SK-N-SH treated with all-trans-retinoic acid at 6 μM for 48 hours (cell line): ENCODE measurements at regions not wholly inside any gene's neighbourhood (a gene's known extent, or its start where the extent isn't known, plus 50 kb on each side); places are given as distances from the start of the nearest gene placed in this dataset.

Source experiments
- ATAC-seq: fragments of 200-7000 bp; cut with Tn5 transposase; 3 replicates; pipeline ENCODE4 v1.9.1; 2020; ENCODE audit warnings: mild to moderate bottlenecking, moderate library complexity
- ARNTL ChIP-seq: fragments of 450-650 bp; formaldehyde crosslinking; IDR thresholded peaks from 2 replicates; pipeline ENCODE4 v1.5.0; 2020; ENCODE audit warnings: low read depth, mild to moderate bottlenecking, moderate library complexity, borderline replicate concordance
- BACH2 ChIP-seq: fragments of 250-450 bp; sonication (Bioruptor Pico); IDR thresholded peaks from 2 replicates; pipeline ENCODE4 v1.9.0; 2021; ENCODE audit warnings: mild to moderate bottlenecking, borderline replicate concordance
- ESRRG ChIP-seq: fragments of 250-450 bp; sonication (Bioruptor Pico); IDR thresholded peaks from 2 replicates; pipeline ENCODE4 v1.6.1; 2021; ENCODE audit warnings: mild to moderate bottlenecking
- GLIS3 ChIP-seq: fragments of 250-450 bp; sonication (Bioruptor Pico); IDR thresholded peaks from 2 replicates; pipeline ENCODE4 v1.5.0; 2020; ENCODE audit warnings: mild to moderate bottlenecking, moderate library complexity
- ISL1 ChIP-seq: fragments of 250-450 bp; sonication (Bioruptor Pico); IDR thresholded peaks from 2 replicates; pipeline ENCODE4 v2.1.2; 2022; ENCODE audit warnings: mild to moderate bottlenecking, moderate library complexity
- PPARA ChIP-seq: fragments of 250-450 bp; sonication (Bioruptor Pico); IDR thresholded peaks from 2 replicates; pipeline ENCODE4 v1.5.0; 2020; ENCODE audit warnings: mild to moderate bottlenecking, borderline replicate concordance
- RARB ChIP-seq: fragments of 250-450 bp; sonication (Bioruptor Pico); IDR thresholded peaks from 2 replicates; pipeline ENCODE4 v1.8.0; 2021; ENCODE audit warnings: mild to moderate bottlenecking, moderate library complexity
- TCF4 ChIP-seq: fragments of 250-450 bp; sonication (Bioruptor Pico); IDR thresholded peaks from 2 replicates; pipeline ENCODE4 v1.8.0; 2021; ENCODE audit warnings: mild to moderate bottlenecking, moderate library complexity, borderline replicate concordance
- TOX ChIP-seq: fragments of 250-450 bp; sonication (Bioruptor Pico); IDR thresholded peaks from 2 replicates; pipeline ENCODE4 v1.8.0; 2021; ENCODE audit warnings: mild to moderate bottlenecking, moderate library complexity, borderline replicate concordance
- ZFP3 ChIP-seq: fragments of 250-450 bp; sonication (Bioruptor Pico); IDR thresholded peaks from 2 replicates; pipeline ENCODE4 v1.5.0; 2020; ENCODE audit warnings: mild to moderate bottlenecking, moderate library complexity
- ZNF565 ChIP-seq: fragments of 450-650 bp; formaldehyde crosslinking; conservative IDR thresholded peaks from 2 replicates; pipeline ENCODE4 v1.5.0; 2020; ENCODE audit warnings: low read depth, mild to moderate bottlenecking, moderate library complexity
- ZNF8 ChIP-seq: fragments of 450-650 bp; formaldehyde crosslinking; IDR thresholded peaks from 2 replicates; pipeline ENCODE4 v1.5.0; 2020; ENCODE audit warnings: mild to moderate bottlenecking, moderate library complexity
- TF ChIP-seq, protein P1 (sequence below): fragments of 250-450 bp; sonication (Bioruptor Pico); IDR thresholded peaks from 2 replicates; pipeline ENCODE4 v1.8.0; 2020; ENCODE audit warnings: mild to moderate bottlenecking, moderate library complexity, borderline replicate concordance
- TF ChIP-seq, protein P2 (sequence below): fragments of 250-450 bp; sonication (Bioruptor Pico); IDR thresholded peaks from 2 replicates; pipeline ENCODE4 v1.5.1; 2020; ENCODE audit warnings: low read depth, mild to moderate bottlenecking, moderate library complexity
- TF ChIP-seq, protein P3 (sequence below): fragments of 250-450 bp; sonication (Bioruptor Pico); IDR thresholded peaks from 2 replicates; pipeline ENCODE4 v1.8.0; 2021; ENCODE audit warnings: low read depth, mild to moderate bottlenecking, moderate library complexity, borderline replicate concordance
- TF ChIP-seq, protein P4 (sequence below): fragments of 250-450 bp; sonication (Bioruptor Pico); IDR thresholded peaks from 2 replicates; pipeline ENCODE4 v1.5.1; 2021; ENCODE audit warnings: mild to moderate bottlenecking, moderate library complexity

DNA sequence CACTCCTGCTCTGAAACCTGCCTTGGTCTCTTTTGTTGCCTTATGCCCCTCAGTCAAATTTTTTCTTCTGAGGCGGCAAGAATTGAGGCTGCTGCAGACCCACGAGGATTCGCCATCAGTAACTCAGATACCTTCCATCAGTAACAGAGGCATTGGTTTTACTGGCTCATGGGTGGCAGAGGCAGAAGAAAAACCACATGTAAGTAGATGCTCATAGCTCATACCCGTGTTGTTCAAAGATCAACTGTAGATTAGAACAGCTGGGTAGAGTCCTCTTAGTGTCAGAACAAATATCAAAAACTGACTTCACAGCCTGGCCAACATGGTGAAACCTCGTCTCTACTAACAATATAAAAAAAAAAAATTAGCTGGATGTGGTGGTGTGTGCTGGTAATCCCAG lies 598.0 kb upstream of the SOX11 start (continued):
- TF ChIP-seq, protein P1, sequence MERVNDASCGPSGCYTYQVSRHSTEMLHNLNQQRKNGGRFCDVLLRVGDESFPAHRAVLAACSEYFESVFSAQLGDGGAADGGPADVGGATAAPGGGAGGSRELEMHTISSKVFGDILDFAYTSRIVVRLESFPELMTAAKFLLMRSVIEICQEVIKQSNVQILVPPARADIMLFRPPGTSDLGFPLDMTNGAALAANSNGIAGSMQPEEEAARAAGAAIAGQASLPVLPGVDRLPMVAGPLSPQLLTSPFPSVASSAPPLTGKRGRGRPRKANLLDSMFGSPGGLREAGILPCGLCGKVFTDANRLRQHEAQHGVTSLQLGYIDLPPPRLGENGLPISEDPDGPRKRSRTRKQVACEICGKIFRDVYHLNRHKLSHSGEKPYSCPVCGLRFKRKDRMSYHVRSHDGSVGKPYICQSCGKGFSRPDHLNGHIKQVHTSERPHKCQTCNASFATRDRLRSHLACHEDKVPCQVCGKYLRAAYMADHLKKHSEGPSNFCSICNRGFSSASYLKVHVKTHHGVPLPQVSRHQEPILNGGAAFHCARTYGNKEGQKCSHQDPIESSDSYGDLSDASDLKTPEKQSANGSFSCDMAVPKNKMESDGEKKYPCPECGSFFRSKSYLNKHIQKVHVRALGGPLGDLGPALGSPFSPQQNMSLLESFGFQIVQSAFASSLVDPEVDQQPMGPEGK (CRISPR knock-in tag): no peak
- TF ChIP-seq ISL1 (CRISPR knock-in tag): no peak
- TF ChIP-seq GLIS3 (CRISPR knock-in tag): no peak
- no peak for TF ChIP-seq RARB (CRISPR knock-in tag)
- TF ChIP-seq ZNF565 (CRISPR knock-in tag): no peak
- TF ChIP-seq TCF4 (CRISPR knock-in tag): no peak
- TF ChIP-seq, all 23 proteins: peak for 0

DNA sequence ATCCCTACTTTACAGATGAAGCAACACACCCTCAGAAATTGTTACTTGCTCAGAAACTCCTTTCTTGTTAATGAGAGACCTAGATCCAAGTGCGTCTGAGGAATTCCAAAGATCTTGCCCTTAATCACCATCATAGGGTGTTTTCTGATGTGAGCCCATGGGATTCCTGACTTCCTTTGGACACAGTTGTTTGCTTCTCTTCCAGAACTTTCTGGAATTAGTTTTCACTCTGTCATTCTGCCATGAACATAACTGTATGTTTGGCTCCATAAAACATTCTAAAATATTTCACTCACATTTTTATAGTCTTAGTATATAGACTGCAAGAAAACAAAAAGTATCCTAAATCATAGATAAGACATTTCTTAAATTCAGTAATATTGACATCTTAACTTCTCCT lies 593.9 kb upstream of the SOX11 start:
- no peak for ATAC-seq
- TF ChIP-seq ZNF8 (CRISPR knock-in tag) (no peak), ISL1 (CRISPR knock-in tag) (no peak), ZFP3 (no peak), ESRRG (no peak), PPARA (CRISPR knock-in tag) (no peak), TCF4 (CRISPR knock-in tag) (no peak), ZNF565 (CRISPR knock-in tag) (no peak), ARNTL (CRISPR knock-in tag) (no peak), GLIS3 (CRISPR knock-in tag) (no peak), RARB (CRISPR knock-in tag) (no peak), BACH2 (CRISPR knock-in tag) (no peak)
- TF ChIP-seq, protein P1 (CRISPR knock-in tag): no peak
- TF ChIP-seq, protein P2, sequence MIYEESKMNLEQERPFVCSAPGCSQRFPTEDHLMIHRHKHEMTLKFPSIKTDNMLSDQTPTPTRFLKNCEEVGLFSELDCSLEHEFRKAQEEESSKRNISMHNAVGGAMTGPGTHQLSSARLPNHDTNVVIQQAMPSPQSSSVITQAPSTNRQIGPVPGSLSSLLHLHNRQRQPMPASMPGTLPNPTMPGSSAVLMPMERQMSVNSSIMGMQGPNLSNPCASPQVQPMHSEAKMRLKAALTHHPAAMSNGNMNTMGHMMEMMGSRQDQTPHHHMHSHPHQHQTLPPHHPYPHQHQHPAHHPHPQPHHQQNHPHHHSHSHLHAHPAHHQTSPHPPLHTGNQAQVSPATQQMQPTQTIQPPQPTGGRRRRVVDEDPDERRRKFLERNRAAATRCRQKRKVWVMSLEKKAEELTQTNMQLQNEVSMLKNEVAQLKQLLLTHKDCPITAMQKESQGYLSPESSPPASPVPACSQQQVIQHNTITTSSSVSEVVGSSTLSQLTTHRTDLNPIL (CRISPR knock-in tag): no peak
- TF ChIP-seq, protein P3, sequence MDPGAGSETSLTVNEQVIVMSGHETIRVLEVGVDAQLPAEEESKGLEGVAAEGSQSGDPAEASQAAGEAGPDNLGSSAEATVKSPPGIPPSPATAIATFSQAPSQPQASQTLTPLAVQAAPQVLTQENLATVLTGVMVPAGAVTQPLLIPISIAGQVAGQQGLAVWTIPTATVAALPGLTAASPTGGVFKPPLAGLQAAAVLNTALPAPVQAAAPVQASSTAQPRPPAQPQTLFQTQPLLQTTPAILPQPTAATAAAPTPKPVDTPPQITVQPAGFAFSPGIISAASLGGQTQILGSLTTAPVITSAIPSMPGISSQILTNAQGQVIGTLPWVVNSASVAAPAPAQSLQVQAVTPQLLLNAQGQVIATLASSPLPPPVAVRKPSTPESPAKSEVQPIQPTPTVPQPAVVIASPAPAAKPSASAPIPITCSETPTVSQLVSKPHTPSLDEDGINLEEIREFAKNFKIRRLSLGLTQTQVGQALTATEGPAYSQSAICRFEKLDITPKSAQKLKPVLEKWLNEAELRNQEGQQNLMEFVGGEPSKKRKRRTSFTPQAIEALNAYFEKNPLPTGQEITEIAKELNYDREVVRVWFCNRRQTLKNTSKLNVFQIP: no peak

DNA sequence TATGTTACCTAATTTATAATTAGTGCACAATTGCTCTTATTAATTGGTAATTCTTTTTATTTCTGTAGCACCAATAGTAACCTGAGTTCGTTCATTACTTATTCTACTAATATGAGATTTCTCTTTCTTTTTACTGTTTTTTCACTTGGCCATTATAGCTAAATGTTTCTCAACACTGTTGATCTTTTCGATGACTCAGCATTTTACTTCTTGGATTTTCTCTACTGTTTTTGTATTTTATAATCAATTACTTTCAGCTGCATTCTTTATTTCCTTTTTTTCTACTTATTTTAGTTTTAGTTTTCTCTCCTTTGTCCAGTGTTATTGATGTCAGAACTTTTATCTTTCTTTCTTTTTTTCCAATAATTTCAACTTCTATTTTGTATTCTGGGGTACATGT lies 589.4 kb upstream of the SOX11 start:
- TF ChIP-seq TOX (CRISPR knock-in tag): no peak
- peak; percentile 59; the same call in 1 of the 2 replicates for TF ChIP-seq BACH2 (CRISPR knock-in tag)
- TF ChIP-seq, protein P4, sequence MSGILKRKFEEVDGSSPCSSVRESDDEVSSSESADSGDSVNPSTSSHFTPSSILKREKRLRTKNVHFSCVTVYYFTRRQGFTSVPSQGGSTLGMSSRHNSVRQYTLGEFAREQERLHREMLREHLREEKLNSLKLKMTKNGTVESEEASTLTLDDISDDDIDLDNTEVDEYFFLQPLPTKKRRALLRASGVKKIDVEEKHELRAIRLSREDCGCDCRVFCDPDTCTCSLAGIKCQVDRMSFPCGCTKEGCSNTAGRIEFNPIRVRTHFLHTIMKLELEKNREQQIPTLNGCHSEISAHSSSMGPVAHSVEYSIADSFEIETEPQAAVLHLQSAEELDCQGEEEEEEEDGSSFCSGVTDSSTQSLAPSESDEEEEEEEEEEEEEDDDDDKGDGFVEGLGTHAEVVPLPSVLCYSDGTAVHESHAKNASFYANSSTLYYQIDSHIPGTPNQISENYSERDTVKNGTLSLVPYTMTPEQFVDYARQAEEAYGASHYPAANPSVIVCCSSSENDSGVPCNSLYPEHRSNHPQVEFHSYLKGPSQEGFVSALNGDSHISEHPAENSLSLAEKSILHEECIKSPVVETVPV: no peak
- TF ChIP-seq, all 23 proteins: peak for 1
- no peak for ATAC-seq

DNA sequence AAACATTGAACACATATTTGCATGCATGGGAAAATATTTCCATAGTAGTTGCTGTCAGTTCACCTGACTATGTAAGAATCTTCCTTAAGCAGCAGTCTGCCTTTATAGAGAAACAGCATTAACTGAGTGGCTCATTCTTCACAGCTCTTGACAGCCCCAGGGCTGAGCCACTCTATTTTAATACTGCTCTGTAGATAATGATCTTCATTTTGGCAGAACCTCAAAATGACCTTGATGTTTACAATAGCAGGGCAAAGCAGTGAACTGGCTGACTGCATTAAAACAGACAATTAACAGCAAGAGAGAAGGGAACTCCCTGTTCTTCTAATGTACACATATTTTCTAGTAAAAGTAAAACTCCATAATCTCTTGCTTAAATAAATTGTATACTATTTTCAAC lies 580.6 kb upstream of the SOX11 start:
- 0 out of 2 replicates have a peak, but pooled peaks have one; percentile 18 for TF ChIP-seq TCF4 (CRISPR knock-in tag)
- TF ChIP-seq, protein P2 (CRISPR knock-in tag): no peak
- no peak for TF ChIP-seq ISL1 (CRISPR knock-in tag)
- ATAC-seq: no peak
